Epithelial cell of proximal tubule (primary cell): ENCODE measurements at regions not wholly inside any gene's neighbourhood (a gene's known extent, or its start where the extent isn't known, plus 50 kb on each side); places are given as distances from the start of the nearest gene placed in this dataset.

ENCODE experiments used
- DNase-seq: peaks from one replicate; pipeline ENCODE4 v3.0.0-alpha.2; 2011; ENCODE audit warnings: low read depth
- H3K4me3 ChIP-seq: 2 replicates; pipeline ENCODE4 v1.5.1; 2011; ENCODE audit warnings: low read depth, mild to moderate bottlenecking, low read length
- CTCF ChIP-seq: conservative IDR thresholded peaks from 2 replicates; pipeline ENCODE4 v1.5.1; 2012; ENCODE audit warnings: low read depth, mild to moderate bottlenecking, low read length

GRCh38 chr12:77256956-77257355, 191.6 kb upstream of the E2F7 start:
- DNase-seq: no peak
- no peak overlapping the region for H3K4me3 ChIP-seq
- no peak for TF ChIP-seq CTCF

GRCh38 chr12:77253321-77253720, 188.0 kb upstream of the E2F7 start:
- no peak for TF ChIP-seq CTCF
- H3K4me3 ChIP-seq: no peak overlapping the region
- no peak for DNase-seq

- DNase-seq: no peak
- no peak for TF ChIP-seq CTCF
- no peak overlapping the region for H3K4me3 ChIP-seq
These were observed 186.4 kb upstream of the E2F7 start for GRCh38 chr12:77251799-77252198.

GRCh38 chr12:77249892-77250291, 184.5 kb upstream of the E2F7 start:
- DNase-seq: no peak
- no peak overlapping the region for H3K4me3 ChIP-seq
- TF ChIP-seq CTCF: no peak

GRCh38 chr12:77248036-77248435, 182.7 kb upstream of the E2F7 start:
- no peak overlapping the region for H3K4me3 ChIP-seq
- no peak for TF ChIP-seq CTCF
- no peak for DNase-seq

- no peak for DNase-seq
- no peak overlapping the region for H3K4me3 ChIP-seq
- no peak for TF ChIP-seq CTCF
These were observed 182.2 kb upstream of the E2F7 start for GRCh38 chr12:77247542-77247941.

- no peak for TF ChIP-seq CTCF
- H3K4me3 ChIP-seq: no peak overlapping the region
- DNase-seq: no peak
These were observed 178.0 kb upstream of the E2F7 start for GRCh38 chr12:77243345-77243744.
